B cell (primary cell): ENCODE measurements at regions not wholly inside any gene's neighbourhood (a gene's known extent, or its start where the extent isn't known, plus 50 kb on each side); places are given as distances from the start of the nearest gene placed in this dataset.

Source experiments
- ATAC-seq: fragments of 200-7000 bp; cut with Tn5 transposase; one replicate; pipeline ENCODE4 v1.10.0; 2021; ENCODE audit warnings: low read depth, mild to moderate bottlenecking, moderate number of reproducible peaks, moderate library complexity
- CTCF ChIA-PET: fragments of 350-600 bp; sonication (Branson Sonifier 250); formaldehyde crosslinking; loops from one replicate; lab custom pipeline; 2021; ENCODE audit warnings: antibody characterized with exemption, inconsistent platforms; lab: Charles Lee
- POLR2A ChIA-PET: fragments of 350-600 bp; sonication (Branson Sonifier 250); formaldehyde crosslinking; loops from one replicate; lab custom pipeline; 2021; ENCODE audit warnings: antibody characterized with exemption; lab: Charles Lee
- DNase-seq: peaks from one replicate; pipeline ENCODE4 v3.0.0; 2013
- H2AFZ ChIP-seq: 2 replicates; pipeline ENCODE4 v1.6.1; 2012; ENCODE audit warnings: mild to moderate bottlenecking, low read depth, low read length; ENCODE audit not compliant: insufficient read depth, poor library complexity, severe bottlenecking
- H3K27ac ChIP-seq, 2 donors: 1 replicate in 1 of 2; 2 replicates in 1 of 2; pipeline ENCODE4 v1.5.1; 2012 to 2013; ENCODE audit warnings: low read length in 2 of 2, mild to moderate bottlenecking in 2 of 2, moderate library complexity in 1 of 2
- H3K27me3 ChIP-seq, 4 experiments: fragments of 200-600 bp in 1 of 4; sonication (generic) in 1 of 4; replicated peaks in 1 of 4; 1 replicate in 2 of 4; 2 replicates in 2 of 4; pipeline versions ENCODE4 v1.6.1 to v1.7.0; 2013 to 2016; ENCODE audit warnings: low read length in 3 of 4, mild to moderate bottlenecking in 2 of 4, mixed read lengths in 1 of 4, moderate library complexity in 1 of 4; ENCODE audit not compliant: insufficient read depth in 4 of 4, control insufficient read depth in 3 of 4; ENCODE audit errors: control extremely low read depth in 1 of 4
- H3K36me3 ChIP-seq, 2 experiments: replicated peaks in 1 of 2; 1 replicate in 1 of 2; 2 replicates in 1 of 2; pipeline versions ENCODE4 v1.6.1 to v1.7.1; 2013; ENCODE audit warnings: low read length in 1 of 2; ENCODE audit not compliant: insufficient read depth in 2 of 2, control insufficient read depth in 1 of 2; ENCODE audit errors: control extremely low read depth in 1 of 2, extremely low read depth in 1 of 2
- H3K4me1 ChIP-seq, 2 donors: fragments of 200-600 bp in 1 of 2; sonication (generic) in 1 of 2; 1 replicate in 1 of 2; 2 replicates in 1 of 2; pipeline versions ENCODE4 v1.5.1 to v1.6.1; 2013 to 2017; ENCODE audit warnings: low read length in 2 of 2; ENCODE audit not compliant: control insufficient read depth in 2 of 2, insufficient read depth in 2 of 2
- H3K4me2 ChIP-seq: replicated peaks from 2 replicates; pipeline ENCODE3; 2012; ENCODE audit warnings: mild to moderate bottlenecking, low read depth, low read length; ENCODE audit not compliant: poor library complexity, severe bottlenecking
- H3K4me3 ChIP-seq, 5 experiments: fragments of 200-600 bp in 1 of 5; sonication (generic) in 1 of 5; 1 replicate in 3 of 5; 2 replicates in 2 of 5; pipeline versions ENCODE4 v1.5.1 to v1.7.0; 2011 to 2016; ENCODE audit warnings: low read length in 4 of 5, mild to moderate bottlenecking in 4 of 5, low read depth in 2 of 5, control low read depth in 1 of 5, moderate library complexity in 1 of 5; ENCODE audit not compliant: insufficient read depth in 1 of 5; ENCODE audit errors: control extremely low read depth in 1 of 5, extremely low read depth in 1 of 5
- H3K79me2 ChIP-seq: fragments of 200-600 bp; sonication (generic); one replicate; pipeline ENCODE4 v1.6.0; 2016; ENCODE audit warnings: low read length; ENCODE audit not compliant: control insufficient read depth, insufficient read depth
- H3K9ac ChIP-seq: fragments of 200-600 bp; sonication (generic); 2 replicates; pipeline ENCODE4 v1.6.1; 2017; ENCODE audit warnings: mild to moderate bottlenecking, low read length, moderate library complexity
- H3K9me3 ChIP-seq, 3 donors: one replicate each; pipeline versions ENCODE4 v1.6.1 to v1.7.1; 2013; ENCODE audit warnings: low read length in 2 of 3; ENCODE audit not compliant: control insufficient read depth in 2 of 3, insufficient read depth in 1 of 3; ENCODE audit errors: control extremely low read depth in 1 of 3
- H4K20me1 ChIP-seq: 2 replicates; pipeline ENCODE4 v1.6.0; 2012; ENCODE audit warnings: mild to moderate bottlenecking, low read length; ENCODE audit not compliant: insufficient read depth, control insufficient read depth, poor library complexity, severe bottlenecking
- H3K27ac Mint-ChIP-seq: one replicate; pipeline ENCODE4 v1.8.0; 2021; ENCODE audit warnings: mixed read lengths
- H3K27me3 Mint-ChIP-seq: one replicate; pipeline ENCODE4 v1.8.0; 2021; ENCODE audit warnings: mixed read lengths
- H3K4me1 Mint-ChIP-seq: one replicate; pipeline ENCODE4 v1.8.0; 2021; ENCODE audit warnings: mixed read lengths
- H3K4me3 Mint-ChIP-seq: one replicate; pipeline ENCODE4 v1.8.0; 2021; ENCODE audit warnings: mixed read lengths
- H3K9me3 Mint-ChIP-seq: one replicate; pipeline ENCODE4 v1.8.0; 2022; ENCODE audit warnings: mixed read lengths; ENCODE audit not compliant: insufficient read depth
- EZH2 ChIP-seq: IDR thresholded peaks from 2 replicates; pipeline ENCODE4 v1.6.1; 2012; ENCODE audit warnings: borderline replicate concordance, low read depth, mild to moderate bottlenecking, moderate library complexity, low read length; ENCODE audit not compliant: insufficient read depth, poor library complexity, severe bottlenecking
- WGBS: methylation state at CpG from one replicate; pipeline ENCODE4 v1.1.5; 2013; ENCODE audit warnings: missing lambda C conversion rate; ENCODE audit not compliant: insufficient coverage; 5-methylcytosine and 5-hydroxymethylcytosine counted together
- intact Hi-C: fragments of 100-400 bp; cut with micrococcal nuclease; formaldehyde crosslinking; loops from one replicate; pipeline ENCODE4 v1.10.0; 2022
- TF ChIP-seq, protein P1 (sequence below): fragments of 200-600 bp; IDR thresholded peaks from one replicate; pipeline ENCODE4 v1.8.0; 2022; ENCODE audit warnings: antibody characterized with exemption, mild to moderate bottlenecking

DNA sequence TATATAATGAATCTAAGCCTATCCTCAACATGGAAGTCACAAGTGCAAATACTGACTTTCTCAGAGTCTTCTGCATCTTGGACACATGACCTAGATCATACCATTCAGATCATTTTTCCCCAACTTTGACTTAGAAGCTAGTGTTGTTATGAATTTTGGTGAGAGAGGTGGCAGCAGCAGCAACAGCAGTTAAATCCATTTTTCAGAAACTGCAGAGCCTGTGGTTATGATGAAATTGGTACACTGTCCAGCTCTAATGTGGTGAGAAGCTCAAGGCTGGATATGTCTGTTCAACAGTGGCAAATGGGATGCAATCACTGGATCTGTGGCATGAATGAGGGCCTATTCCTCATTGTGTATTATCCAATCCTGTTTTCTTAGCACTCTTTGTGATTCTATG is 290.1 kb upstream of the SATB1 start:
- POLR2A ChIA-PET: no interaction called here
- no peak for DNase-seq
- no peak overlapping the region for H3K4me3 Mint-ChIP-seq
- H3K36me3 ChIP-seq: no peaks in the 10 kb centered on the region
- intact Hi-C loops: no loop called here
- no peaks in the 10 kb centered on the region for H3K9me3 ChIP-seq
- CTCF ChIA-PET: no interaction called here
- H3K27me3 Mint-ChIP-seq: no peaks in the 10 kb centered on the region
- no peak overlapping the region for H3K27ac Mint-ChIP-seq
- TF ChIP-seq, protein P1, sequence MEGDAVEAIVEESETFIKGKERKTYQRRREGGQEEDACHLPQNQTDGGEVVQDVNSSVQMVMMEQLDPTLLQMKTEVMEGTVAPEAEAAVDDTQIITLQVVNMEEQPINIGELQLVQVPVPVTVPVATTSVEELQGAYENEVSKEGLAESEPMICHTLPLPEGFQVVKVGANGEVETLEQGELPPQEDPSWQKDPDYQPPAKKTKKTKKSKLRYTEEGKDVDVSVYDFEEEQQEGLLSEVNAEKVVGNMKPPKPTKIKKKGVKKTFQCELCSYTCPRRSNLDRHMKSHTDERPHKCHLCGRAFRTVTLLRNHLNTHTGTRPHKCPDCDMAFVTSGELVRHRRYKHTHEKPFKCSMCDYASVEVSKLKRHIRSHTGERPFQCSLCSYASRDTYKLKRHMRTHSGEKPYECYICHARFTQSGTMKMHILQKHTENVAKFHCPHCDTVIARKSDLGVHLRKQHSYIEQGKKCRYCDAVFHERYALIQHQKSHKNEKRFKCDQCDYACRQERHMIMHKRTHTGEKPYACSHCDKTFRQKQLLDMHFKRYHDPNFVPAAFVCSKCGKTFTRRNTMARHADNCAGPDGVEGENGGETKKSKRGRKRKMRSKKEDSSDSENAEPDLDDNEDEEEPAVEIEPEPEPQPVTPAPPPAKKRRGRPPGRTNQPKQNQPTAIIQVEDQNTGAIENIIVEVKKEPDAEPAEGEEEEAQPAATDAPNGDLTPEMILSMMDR: no peak
- no peak for TF ChIP-seq EZH2
- peaks cover 24 to 27% of the 10 kb centered on the region in 2 donors for H3K4me1 ChIP-seq
- H3K4me3 ChIP-seq: no peak overlapping the region
- no peak overlapping the region for H3K4me2 ChIP-seq
- ATAC-seq: no peak
- H3K79me2 ChIP-seq: no peaks in the 10 kb centered on the region
- H4K20me1 ChIP-seq: no peaks in the 10 kb centered on the region
- no peak overlapping the region for H3K9ac ChIP-seq
- no peak overlapping the region for H2AFZ ChIP-seq
- peaks cover 2% of the 10 kb centered on the region for H3K9me3 Mint-ChIP-seq
- no peak overlapping the region for H3K27ac ChIP-seq
- peaks cover 23% of the 10 kb centered on the region for H3K4me1 Mint-ChIP-seq
- no peaks in the 10 kb centered on the region for H3K27me3 ChIP-seq

DNA sequence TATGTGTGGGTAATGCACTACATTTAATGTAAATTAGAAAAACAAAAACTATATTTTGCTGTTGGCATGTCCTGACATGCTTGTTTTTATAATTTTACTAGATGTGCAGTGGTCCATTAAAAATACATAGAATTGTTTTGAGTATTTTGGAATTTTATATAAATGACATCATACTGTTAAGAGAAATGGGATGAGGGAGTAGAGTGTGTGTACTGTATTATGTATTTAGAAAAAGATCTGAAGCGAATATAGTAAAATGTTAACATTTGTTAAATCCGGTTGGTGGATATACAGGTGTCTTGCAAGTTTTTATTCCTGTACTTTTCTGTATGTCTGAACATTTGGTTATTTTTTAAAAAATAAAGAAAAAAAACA is 288.4 kb upstream of the SATB1 start:
- Histone ChIP-seq H3K27ac (no peak overlapping the region), H3K9me3 (no peaks in the 10 kb centered on the region), H3K4me1 (peaks cover 24 to 27% of the 10 kb centered on the region in 2 donors), H3K9ac (no peak overlapping the region), H3K36me3 (no peaks in the 10 kb centered on the region), H3K27me3 (no peaks in the 10 kb centered on the region), H3K4me3 (no peak overlapping the region), H4K20me1 (no peaks in the 10 kb centered on the region), H3K4me2 (no peak overlapping the region), H2AFZ (no peak overlapping the region), H3K79me2 (no peaks in the 10 kb centered on the region)
- DNase-seq: no peak
- no peak overlapping the region for H3K27ac Mint-ChIP-seq
- no peak for ATAC-seq
- intact Hi-C loops: no loop called here
- TF ChIP-seq, protein P1: no peak
- TF ChIP-seq EZH2: no peak
- POLR2A ChIA-PET: no interaction called here
- peaks cover 23% of the 10 kb centered on the region for H3K4me1 Mint-ChIP-seq
- no peaks in the 10 kb centered on the region for H3K9me3 Mint-ChIP-seq
- H3K4me3 Mint-ChIP-seq: no peak overlapping the region
- whole genome bisulfite sequencing: no CpG with 5 or more reads among the region's 2 CpGs
- no peaks in the 10 kb centered on the region for H3K27me3 Mint-ChIP-seq
- CTCF ChIA-PET: no interaction called here
